ENCODE measurements at regions not wholly inside any gene's neighbourhood (a gene's known extent, or its start where the extent isn't known, plus 50 kb on each side); places are given as distances from the start of the nearest gene placed in this dataset.

- H3K4me3 ChIP-seq (ENCODE audit: low read length): no peak overlapping the region
- H3K27me3 ChIP-seq (ENCODE audit: control insufficient read depth, low read length): no peaks in the 10 kb centered on the region
- no peaks in the 10 kb centered on the region for H4K20me1 ChIP-seq (ENCODE audit: control insufficient read depth, insufficient read depth, low read depth, low read length)
- no peaks in the 10 kb centered on the region for H3K9me2 ChIP-seq (replicated peaks; ENCODE audit: control insufficient read depth, low read length)
- no peaks in the 10 kb centered on the region for H3K79me2 ChIP-seq (ENCODE audit: control insufficient read depth, low read length)
- H3K36me3 ChIP-seq (ENCODE audit: control insufficient read depth, low read length): no peaks in the 10 kb centered on the region
- no peak overlapping the region for H3K4me2 ChIP-seq (ENCODE audit: low read length)
- H3K4me1 ChIP-seq (ENCODE audit: control insufficient read depth, low read length): no peaks in the 10 kb centered on the region
- no peak for TF ChIP-seq EZH2phosphoT487 (IDR thresholded peaks at IDR 0.05; ENCODE audit: borderline replicate concordance, low read length)
- no peaks in the 10 kb centered on the region for H3F3A ChIP-seq (ENCODE audit: control insufficient read depth, insufficient read depth)
- no peak overlapping the region for H3K27ac ChIP-seq (ENCODE audit: low read depth, low read length)
- no peaks in the 10 kb centered on the region for H3K9me3 ChIP-seq (ENCODE audit: control insufficient read depth, insufficient read depth, low read length)
Observed at GRCh38 chr10:33716501-33717267, 382.2 kb upstream of the NRP1 start.

- no peak overlapping the region for H3K27ac ChIP-seq (ENCODE audit: low read depth, low read length)
- no peak for TF ChIP-seq CTCF (IDR thresholded peaks at IDR 0.05; ENCODE audit: low read depth, low read length, poor library complexity, severe bottlenecking)
- no peak for TF ChIP-seq EZH2phosphoT487 (IDR thresholded peaks at IDR 0.05; ENCODE audit: borderline replicate concordance, low read length)
- no peaks in the 10 kb centered on the region for H3K36me3 ChIP-seq (ENCODE audit: control insufficient read depth, low read length)
- no peaks in the 10 kb centered on the region for H3K4me1 ChIP-seq (ENCODE audit: control insufficient read depth, low read length)
- H4K20me1 ChIP-seq (ENCODE audit: control insufficient read depth, insufficient read depth, low read depth, low read length): no peaks in the 10 kb centered on the region
- H3K4me2 ChIP-seq (ENCODE audit: low read length): no peak overlapping the region
- no peak overlapping the region for H3K4me3 ChIP-seq (ENCODE audit: low read length)
- no peaks in the 10 kb centered on the region for H3K9me3 ChIP-seq (ENCODE audit: control insufficient read depth, insufficient read depth, low read length)
- no peaks in the 10 kb centered on the region for H3F3A ChIP-seq (ENCODE audit: control insufficient read depth, insufficient read depth)
- H3K27me3 ChIP-seq (ENCODE audit: control insufficient read depth, low read length): no peaks in the 10 kb centered on the region
- H3K9me2 ChIP-seq (replicated peaks; ENCODE audit: control insufficient read depth, low read length): no peaks in the 10 kb centered on the region
- H3K79me2 ChIP-seq (ENCODE audit: control insufficient read depth, low read length): no peaks in the 10 kb centered on the region
Observed at GRCh38 chr10:33715303-33715975, 381.0 kb upstream of the NRP1 start.

- Histone ChIP-seq H3K27ac (ENCODE audit: low read depth, low read length) (no peak overlapping the region), H3K79me2 (ENCODE audit: control insufficient read depth, low read length) (no peaks in the 10 kb centered on the region), H3F3A (ENCODE audit: control insufficient read depth, insufficient read depth) (no peaks in the 10 kb centered on the region), H3K4me3 (ENCODE audit: low read length) (no peak overlapping the region), H3K27me3 (ENCODE audit: control insufficient read depth, low read length) (no peaks in the 10 kb centered on the region), H4K20me1 (ENCODE audit: control insufficient read depth, insufficient read depth, low read depth, low read length) (no peaks in the 10 kb centered on the region), H3K4me1 (ENCODE audit: control insufficient read depth, low read length) (no peaks in the 10 kb centered on the region), H3K4me2 (ENCODE audit: low read length) (no peak overlapping the region), H3K36me3 (ENCODE audit: control insufficient read depth, low read length) (no peaks in the 10 kb centered on the region), H3K9me3 (ENCODE audit: control insufficient read depth, insufficient read depth, low read length) (no peaks in the 10 kb centered on the region), H3K9me2 (replicated peaks; ENCODE audit: control insufficient read depth, low read length) (no peaks in the 10 kb centered on the region)
- TF ChIP-seq CTCF (IDR thresholded peaks at IDR 0.05; ENCODE audit: low read depth, low read length, poor library complexity, severe bottlenecking) (no peak), EZH2phosphoT487 (IDR thresholded peaks at IDR 0.05; ENCODE audit: borderline replicate concordance, low read length) (no peak)
Observed at GRCh38 chr10:33712825-33713224, 378.4 kb upstream of the NRP1 start.

- no peaks in the 10 kb centered on the region for H3K79me2 ChIP-seq (ENCODE audit: control insufficient read depth, low read length)
- no peaks in the 10 kb centered on the region for H3K36me3 ChIP-seq (ENCODE audit: control insufficient read depth, low read length)
- H3K27ac ChIP-seq (ENCODE audit: low read depth, low read length): no peak overlapping the region
- no peaks in the 10 kb centered on the region for H4K20me1 ChIP-seq (ENCODE audit: control insufficient read depth, insufficient read depth, low read depth, low read length)
- TF ChIP-seq CTCF (IDR thresholded peaks at IDR 0.05; ENCODE audit: low read depth, low read length, poor library complexity, severe bottlenecking): no peak
- no peak for TF ChIP-seq EZH2phosphoT487 (IDR thresholded peaks at IDR 0.05; ENCODE audit: borderline replicate concordance, low read length)
- H3K4me1 ChIP-seq (ENCODE audit: control insufficient read depth, low read length): no peaks in the 10 kb centered on the region
- H3K4me2 ChIP-seq (ENCODE audit: low read length): no peak overlapping the region
- no peaks in the 10 kb centered on the region for H3K9me2 ChIP-seq (replicated peaks; ENCODE audit: control insufficient read depth, low read length)
- H3K9me3 ChIP-seq (ENCODE audit: control insufficient read depth, insufficient read depth, low read length): no peaks in the 10 kb centered on the region
- H3K4me3 ChIP-seq (ENCODE audit: low read length): no peak overlapping the region
- no peaks in the 10 kb centered on the region for H3F3A ChIP-seq (ENCODE audit: control insufficient read depth, insufficient read depth)
- no peaks in the 10 kb centered on the region for H3K27me3 ChIP-seq (ENCODE audit: control insufficient read depth, low read length)
Observed at GRCh38 chr10:33710006-33710405, 375.5 kb upstream of the NRP1 start.
